ENCODE measurements at regions not wholly inside any gene's neighbourhood (a gene's known extent, or its start where the extent isn't known, plus 50 kb on each side); places are given as distances from the start of the nearest gene placed in this dataset.
"Not testable (repeated sequence)": the region's sequence is repeated elsewhere in the genome, so short reads cannot be mapped to it uniquely, and the experiment has no call there.

DNA sequence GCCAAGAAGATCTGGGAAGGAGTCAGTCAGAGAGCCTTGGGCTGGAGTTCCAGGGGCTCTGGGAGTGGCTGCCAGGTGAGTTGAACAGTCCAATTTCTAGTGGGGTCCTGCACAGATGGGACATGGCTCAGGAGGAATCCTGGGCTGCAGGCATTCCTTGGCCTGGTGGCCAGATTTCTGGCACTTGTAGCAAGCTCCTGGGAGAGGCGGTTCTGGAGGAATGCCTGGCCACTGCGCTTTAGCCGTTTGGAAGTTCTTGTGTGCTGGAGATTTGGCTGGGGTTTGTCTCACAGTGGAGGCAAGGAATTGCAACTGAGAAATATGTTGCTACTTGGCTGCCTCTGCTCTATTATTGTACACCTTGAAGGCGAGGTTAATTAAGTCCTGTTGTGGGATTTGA, 133.9 kb upstream of the CCZ1B start:
- TF ChIP-seq, protein P1, sequence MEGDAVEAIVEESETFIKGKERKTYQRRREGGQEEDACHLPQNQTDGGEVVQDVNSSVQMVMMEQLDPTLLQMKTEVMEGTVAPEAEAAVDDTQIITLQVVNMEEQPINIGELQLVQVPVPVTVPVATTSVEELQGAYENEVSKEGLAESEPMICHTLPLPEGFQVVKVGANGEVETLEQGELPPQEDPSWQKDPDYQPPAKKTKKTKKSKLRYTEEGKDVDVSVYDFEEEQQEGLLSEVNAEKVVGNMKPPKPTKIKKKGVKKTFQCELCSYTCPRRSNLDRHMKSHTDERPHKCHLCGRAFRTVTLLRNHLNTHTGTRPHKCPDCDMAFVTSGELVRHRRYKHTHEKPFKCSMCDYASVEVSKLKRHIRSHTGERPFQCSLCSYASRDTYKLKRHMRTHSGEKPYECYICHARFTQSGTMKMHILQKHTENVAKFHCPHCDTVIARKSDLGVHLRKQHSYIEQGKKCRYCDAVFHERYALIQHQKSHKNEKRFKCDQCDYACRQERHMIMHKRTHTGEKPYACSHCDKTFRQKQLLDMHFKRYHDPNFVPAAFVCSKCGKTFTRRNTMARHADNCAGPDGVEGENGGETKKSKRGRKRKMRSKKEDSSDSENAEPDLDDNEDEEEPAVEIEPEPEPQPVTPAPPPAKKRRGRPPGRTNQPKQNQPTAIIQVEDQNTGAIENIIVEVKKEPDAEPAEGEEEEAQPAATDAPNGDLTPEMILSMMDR (IDR thresholded peaks at IDR 0.05) = not testable (repeated sequence)
- not testable (repeated sequence) for TF ChIP-seq POLR2A (IDR thresholded peaks at IDR 0.05)
